T-helper 1 cell treated with Interleukin-12 subunit alpha and Interleukin-12 subunit beta and Interleukin-4 antibody, amounts not matched to agents 30 ng/mL and 1 ng/mL, for 36 hours (primary cell): ENCODE measurements at regions not wholly inside any gene's neighbourhood (a gene's known extent, or its start where the extent isn't known, plus 50 kb on each side); places are given as distances from the start of the nearest gene placed in this dataset.

Experiments
- intact Hi-C: fragments of 100-400 bp; cut with micrococcal nuclease; formaldehyde crosslinking; loops from one replicate; pipeline ENCODE4 v1.15.1; 2024

DNA sequence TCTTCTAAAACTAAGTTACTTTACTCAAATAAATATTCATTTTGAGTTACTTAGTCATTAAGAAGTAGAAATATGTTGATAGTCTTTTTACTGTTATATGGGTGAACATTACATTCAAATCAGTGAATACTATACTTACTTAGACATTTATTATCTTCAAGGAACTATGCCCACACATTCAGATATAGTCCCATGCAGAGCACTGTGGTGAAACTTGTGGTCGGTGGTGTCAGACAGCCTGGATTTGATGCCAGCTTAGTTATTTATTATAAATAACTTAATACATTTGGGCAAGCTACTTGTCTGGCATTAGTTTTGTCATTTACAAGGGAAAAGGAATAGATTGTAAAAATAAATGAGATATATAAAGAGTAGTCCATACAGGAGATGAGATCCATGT, 149.5 kb downstream of the RAP2B start:
- intact Hi-C loops, result no loop called here

DNA sequence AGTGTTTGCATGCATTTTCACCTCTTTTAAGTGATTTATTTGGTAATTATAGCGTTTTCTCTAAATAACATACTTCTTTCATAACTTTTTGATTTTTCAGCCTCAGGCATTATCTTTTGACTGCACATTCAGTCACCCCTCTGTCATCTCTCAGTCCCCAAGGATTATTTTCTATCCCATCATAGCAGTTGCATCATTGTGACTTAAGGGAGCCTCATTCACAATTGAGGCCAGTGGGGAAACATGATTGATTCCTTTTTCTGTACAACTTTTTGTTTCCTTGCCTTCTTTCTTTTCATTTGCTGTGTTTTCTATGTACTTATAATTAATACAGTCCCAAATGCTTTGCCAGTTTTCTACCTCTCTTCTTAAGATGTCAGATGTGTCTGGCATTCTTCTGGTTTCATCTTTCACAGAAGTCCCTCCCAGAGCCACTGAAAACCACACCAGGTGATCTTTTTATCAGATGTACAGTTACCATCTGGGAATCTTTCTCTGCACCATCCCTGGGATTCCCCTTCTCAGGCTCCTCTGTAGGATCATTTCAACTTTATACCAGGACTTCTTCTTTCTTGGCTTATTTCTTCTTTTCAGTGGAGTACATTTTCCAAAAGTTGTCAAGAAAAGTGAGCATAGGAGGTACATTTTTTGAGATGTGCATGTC, 151.4 kb downstream of the RAP2B start:
- intact Hi-C loops, result no loop called here

DNA sequence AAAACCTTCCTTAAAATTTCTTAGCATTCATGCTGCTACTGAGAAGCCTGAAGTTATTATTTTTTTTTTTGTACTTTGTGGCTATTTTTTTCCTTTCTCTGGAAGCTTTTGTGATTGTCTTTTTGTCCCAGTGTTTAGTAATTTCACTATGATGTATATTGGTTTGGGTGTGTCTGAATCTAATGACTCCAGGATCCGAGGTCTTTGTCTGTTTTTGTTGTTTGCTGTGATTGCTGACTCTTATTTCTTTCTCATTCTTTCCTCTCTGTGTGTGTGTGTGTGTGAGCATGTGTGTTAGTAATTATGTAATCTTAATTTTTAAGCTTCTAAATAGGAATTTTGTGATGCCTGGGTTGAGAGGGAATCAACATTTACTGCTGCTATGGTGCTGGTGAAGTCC, 152.0 kb downstream of the RAP2B start:
- intact Hi-C loops, result no loop called here

DNA sequence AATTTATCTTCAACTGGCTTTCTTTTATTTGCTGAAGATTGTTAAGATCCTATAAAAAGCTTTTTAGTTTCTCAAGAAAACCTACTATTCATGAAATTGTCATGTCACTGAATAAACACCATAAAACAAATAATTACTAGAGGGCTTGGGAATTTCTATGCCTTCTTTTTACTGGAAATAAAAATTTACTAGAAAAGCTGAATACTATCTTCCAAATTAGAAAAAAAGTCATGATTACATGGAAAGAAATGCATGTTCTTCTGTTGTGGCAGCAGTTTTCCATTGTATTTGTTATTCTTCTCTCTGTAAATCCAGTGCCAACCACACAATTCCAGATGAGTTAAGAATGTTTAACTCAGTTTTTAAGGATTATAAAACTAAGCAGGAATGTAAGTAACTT, 153.8 kb downstream of the RAP2B start:
- intact Hi-C loops, result no loop called here

DNA sequence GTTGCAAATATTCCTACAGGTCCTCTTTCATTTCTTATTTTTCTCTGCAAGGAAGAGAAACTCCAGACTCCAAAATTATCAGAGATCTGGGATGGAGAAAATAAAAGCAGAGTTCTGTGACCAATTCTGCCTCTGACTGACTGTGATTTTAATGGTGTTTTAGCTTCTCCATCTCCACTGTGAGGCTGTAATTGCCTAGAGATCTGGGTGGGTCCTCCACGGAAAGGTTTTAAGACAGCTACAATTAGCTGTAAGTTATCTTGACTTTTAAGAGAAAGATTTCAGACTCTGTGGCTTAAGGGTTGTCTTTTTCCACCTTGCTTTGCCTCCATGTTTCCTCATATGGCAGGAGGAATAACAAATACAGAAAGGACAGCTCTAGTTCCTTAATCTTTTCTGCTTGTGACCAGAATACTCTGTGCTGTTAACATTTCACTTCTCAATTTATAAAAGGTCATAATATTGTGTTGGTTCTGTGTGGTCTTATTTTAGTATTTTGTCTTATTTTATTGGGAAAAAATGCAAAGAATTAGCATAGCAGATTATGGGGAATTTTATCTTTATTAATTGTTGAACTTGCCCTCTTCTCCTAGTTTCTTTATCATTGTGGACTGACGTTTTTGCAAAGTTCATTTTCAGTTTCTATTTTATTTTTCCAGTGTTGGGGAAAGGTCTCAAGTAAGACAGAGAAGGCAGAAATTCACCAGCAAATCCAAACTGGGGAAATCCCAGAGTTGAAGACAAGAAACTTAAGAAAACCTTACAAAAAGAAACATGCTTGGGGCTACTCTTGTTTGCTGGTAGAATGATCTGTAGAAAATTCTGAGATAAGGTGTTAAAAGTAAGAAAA, 157.9 kb downstream of the RAP2B start:
- intact Hi-C loops, result no loop called here

DNA sequence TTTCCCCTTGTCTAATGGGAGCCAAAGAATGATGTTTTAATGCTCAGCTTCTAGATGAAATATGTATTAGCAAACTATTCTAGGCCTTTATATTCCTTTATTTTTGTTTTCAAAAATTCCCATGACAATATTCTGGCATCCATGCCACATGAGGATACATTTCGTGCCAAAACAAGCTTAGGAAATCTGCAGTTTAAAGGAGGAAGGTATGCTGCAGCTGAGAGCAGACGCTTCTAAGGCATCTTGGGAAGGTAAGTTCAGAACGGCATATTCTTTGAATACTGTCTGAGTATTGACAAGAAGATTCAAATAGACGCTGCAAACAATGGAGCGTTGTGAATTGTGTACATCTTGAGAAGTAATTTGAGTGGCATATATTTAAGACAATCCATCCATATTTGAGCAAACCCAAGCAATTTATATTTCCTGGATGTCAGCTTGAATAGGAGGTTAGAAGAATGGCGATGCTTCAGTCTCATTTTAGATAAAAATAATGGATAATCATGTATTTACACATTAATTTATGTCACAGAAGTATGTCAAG, 158.6 kb downstream of the RAP2B start:
- intact Hi-C loops, result no loop called here

DNA sequence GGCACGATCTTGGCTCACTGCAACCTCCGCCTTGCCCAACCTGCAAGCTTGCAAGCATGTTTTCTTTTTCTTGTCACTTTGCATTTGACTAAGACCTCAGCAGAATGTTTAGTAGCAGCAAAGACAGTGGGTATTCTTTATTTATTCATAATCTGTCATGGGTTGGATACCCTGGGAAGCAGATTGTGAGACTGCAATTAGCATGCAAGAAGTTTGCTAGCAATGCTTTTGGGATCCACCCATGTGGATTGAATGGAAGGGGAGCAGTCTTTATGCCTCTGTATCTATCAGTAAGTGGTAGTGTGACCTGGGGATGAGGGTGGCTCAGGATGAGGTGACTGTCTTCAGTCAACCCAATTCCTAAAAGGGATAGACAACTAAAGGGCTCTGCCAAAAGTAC, 166.7 kb downstream of the RAP2B start:
- intact Hi-C loops, result no loop called here

DNA sequence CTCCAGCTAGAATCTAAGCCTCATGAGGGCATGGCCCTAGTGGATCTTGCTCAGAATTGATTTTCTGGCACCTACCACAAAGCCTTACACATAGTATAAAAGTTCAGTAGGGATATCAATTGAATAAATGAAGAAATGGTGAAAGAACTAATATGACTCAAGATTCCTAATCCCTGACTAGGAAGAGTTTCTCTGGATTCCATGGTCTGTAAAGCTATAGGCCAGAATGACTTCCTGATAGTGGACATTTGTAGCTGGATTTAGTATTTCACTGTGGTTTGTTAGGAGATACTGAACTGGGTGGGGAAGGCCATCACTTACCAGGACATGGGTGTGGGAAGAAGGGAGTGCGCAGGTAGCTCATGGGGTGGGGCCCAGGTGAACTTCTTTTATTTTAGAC, 168.9 kb downstream of the RAP2B start:
- intact Hi-C loops, result no loop called here

DNA sequence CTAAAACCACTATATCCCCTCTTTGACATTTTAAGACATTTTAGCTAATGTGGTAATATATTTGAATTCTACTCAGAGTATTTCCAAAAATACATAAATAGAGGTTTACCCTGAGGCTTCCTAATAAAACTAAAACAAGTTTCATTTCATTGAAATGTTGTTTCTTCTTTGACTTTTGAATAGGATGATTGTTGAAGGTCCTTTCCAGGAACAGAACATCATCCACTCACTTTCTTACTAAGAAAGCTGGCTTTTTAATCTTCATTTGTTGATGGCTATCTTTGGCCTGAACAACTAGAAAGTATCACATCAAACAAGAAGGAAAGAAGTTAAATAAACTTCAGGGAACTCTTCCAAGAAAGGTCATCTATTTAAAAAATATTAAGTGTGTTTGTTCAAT, 169.7 kb downstream of the RAP2B start:
- intact Hi-C loops, result no loop called here

DNA sequence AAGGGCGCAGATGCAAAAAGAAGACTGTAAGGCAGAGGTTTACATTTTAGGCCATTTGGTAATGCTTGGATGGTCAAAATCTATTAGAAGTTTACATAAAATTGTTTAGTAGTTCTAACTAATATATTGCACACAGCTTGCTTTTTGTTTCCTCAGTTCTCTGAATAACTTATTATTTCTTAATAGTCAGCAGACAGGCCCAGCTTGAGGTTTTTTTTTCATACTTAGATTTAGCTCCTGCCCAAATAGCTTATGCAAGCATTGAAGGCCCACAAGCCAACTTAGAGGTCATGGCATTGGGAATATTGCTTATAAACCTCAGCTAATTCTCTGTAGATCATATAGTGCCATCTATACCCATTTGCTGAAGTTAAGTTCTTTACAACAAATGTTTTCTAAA, 172.5 kb downstream of the RAP2B start:
- intact Hi-C loops, result no loop called here

DNA sequence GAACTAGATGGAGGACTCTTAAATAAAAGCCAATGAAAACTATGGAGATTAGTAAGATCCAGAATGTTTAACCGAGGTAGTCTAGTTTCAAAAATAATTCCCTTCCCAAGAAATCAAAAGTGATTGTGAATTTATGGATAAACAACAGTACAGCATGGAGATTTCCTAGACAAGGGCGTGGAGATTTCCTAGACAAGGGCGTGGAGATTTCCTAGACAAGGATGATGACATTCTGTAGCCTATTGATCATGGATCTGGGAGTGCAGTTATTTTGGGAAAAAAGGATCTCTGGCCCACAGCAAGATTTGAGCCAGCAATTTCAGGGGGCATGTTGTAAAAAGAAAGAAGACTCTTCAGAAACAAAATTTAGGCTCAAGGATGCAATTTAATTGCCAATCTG, 175.3 kb downstream of the RAP2B start:
- intact Hi-C loops, result no loop called here

DNA sequence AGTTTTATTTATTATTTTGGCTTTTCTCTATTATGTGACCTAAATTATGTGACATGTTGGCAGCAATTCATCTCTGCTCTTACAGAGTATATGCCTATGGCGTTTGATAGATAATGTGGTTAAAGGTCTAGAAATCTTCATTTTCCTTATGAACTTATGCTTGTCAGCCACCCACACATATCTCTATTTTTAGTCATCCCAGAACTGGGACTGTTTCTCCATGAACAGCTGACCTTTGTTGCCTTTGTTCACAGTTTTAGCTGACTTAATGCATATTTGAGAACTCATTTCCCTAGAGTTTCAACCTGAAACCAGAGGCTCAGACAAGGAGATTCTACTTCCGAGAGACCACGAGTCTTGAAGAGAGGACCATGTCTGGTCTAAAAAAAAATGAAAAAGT, 176.5 kb downstream of the RAP2B start:
- intact Hi-C loops, result no loop called here

DNA sequence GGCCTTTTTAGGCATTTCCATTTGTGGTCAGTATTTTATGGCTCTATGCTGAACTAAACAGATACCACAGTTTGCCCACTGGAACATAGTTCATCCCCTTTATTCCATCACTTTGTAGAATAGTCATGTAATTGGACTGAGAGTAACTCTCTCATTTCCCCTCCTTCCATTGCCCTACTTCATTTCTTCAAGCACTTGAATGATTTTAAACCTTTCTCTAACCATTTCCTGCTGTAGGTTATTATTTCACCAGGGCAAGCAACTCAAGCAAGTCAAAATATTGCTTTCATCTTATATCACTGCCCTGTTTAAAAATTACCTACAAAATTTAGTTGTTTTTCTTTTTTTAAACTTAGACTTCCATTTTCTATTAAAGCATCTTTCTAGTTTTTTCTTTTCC, 177.0 kb downstream of the RAP2B start:
- intact Hi-C loops, result no loop called here

DNA sequence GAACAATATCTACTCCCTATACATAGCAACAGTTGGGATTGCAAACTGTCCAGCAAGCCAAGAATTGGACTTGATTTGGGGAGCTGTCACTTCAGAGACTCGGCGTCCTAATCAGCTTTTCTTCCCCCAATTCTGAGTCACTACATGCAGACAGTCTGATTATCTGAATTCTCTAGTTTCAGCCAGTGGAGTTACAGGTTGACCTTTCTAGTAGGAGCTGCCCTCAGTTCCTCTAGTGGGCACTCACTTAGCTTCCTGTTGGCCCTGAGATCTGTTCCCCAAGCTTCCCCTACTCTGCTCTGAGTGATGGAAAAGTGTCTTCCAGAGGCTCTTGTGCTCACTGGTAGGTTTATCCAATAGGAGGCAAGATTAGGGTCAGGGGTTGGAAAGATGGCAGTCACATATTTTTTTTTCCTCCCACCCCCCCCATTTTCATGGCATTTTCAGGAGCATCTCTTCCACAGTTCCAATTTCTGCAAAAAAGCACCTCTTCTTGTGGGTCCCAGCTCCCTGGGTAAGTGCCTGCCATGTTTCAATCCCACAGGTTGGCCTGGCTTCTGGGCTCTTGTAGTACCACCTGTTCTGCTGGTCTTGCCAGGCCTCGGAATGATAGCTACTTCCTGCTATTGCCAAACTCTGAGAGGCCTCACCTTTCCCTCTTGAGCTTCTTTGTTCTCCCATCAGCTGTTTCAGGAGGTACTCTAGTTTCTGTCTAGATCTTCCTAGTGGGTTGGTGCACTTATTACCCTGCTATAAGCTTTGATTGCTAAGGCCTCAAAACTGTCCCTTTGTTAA, 182.2 kb downstream of the RAP2B start:
- intact Hi-C loops, result no loop called here

DNA sequence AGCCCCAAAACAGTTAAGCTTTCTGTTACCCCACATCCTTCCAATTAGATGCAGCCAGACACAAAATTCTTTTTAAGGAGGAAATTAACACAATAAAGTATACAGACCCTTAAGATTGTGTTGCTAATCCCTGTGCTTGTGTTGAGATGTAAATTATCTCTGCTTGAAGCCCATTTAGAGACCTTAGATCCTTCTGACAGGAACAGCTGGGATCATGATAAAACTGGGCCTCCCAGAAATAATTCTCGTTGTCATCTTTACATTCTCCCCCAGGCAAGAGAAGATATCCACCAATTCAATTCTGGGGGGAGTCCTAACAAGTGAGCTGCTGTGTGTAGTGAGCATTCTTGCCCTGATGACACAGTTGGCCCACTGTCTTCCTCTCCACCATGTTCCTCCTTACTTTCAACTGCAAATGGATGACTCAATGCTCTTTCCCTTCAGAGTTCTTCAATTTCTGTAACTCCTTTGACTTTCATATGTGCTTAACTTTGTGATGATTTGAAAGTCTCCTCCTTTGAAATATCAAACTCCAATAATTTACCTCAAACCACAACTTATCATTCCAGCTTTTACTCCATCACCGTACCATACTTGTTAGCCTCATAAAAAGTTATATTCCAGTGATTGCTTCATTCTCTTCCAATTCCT, 186.6 kb downstream of the RAP2B start:
- intact Hi-C loops, result no loop called here

DNA sequence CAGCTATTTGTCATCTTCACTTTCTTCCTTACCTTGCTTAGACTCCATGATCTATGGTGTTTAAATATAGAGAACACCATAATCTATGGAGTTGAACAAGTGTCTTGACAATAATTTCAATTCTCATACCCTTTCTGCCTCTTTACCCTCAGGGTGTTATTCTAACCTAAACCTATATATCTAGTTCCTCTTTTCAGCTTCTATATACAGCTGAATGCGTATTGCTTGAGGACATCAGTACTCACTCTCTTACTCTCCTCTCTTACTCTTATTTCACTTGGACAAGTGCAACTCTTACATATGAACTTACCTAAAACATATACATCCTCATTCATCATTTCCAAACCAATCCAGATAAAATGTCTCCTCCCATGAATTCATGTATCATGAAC, 187.1 kb downstream of the RAP2B start:
- intact Hi-C loops, result no loop called here

DNA sequence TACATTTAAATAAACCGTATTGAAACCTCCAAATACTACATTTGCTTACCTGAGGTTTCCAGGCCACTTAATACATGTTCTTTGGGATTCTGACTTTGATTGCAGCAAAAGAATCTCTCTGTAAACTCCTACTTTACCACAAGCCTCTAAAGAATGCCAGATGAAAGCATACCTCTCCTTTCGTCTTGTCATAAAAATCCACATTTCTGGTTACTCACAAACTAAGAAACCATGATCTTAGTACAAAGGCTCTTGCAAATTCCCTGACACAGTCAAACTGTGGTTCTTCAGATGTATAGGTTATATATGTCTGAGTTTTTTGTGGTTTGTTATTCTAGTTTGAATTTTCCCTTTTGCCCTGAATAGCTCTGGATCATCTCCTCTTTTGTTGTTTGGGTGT, 188.4 kb downstream of the RAP2B start:
- intact Hi-C loops, result no loop called here

DNA sequence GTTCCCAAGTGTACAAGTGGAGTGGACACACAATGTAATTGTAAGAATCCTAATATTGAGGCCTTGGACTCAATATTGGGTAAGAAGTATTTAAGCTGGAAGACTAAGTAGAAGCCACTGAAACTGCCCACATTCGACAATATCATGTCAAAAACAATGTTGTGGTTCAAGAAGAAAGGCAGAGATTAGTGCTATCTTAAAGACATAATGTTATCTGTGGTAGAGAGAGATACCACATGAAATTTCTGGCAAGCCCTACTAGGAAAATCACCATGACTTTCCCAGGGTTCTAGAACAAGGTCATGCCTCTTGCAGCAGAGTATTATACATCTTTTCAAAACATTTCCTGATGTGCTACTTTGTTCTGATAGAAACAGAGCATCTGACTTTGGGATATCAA, 192.6 kb downstream of the RAP2B start:
- intact Hi-C loops, result no loop called here

DNA sequence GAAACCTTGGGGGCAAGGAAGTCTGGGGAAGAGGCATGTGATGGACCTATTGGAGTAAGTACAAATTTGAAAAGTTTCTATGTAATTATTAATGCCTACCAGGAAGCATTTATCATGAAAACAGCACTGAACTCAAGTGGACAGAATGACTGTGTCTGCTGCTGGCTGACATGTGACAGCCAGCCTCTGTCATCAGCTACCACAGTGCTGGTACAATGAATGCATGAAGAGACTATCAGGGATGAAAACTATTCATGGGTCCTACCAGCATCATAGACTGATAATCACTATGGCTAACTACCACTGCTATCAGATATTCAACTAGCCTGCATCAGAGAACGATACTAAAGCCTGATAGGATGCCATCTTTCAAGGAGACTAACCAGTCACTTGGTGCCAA, 193.5 kb downstream of the RAP2B start:
- intact Hi-C loops, result no loop called here

DNA sequence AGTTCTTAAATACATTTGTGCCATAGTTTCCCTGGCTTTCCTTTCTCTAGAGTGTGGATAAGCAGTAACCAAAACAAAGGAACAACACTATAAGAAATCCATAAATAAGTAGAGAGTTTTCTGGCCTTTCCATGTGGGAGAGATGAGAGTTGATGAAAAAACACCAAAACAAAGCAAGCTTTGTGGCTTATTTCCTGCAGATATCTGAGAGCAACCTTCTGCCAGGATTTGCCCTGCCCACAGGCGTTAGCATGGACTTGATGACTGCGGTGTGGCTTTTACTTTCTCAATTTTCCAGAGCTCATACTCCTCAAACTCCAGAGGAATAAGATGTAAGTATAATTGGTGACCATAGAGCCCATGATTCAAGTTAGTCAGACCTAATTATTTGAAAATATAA, 194.9 kb downstream of the RAP2B start:
- intact Hi-C loops, result no loop called here

DNA sequence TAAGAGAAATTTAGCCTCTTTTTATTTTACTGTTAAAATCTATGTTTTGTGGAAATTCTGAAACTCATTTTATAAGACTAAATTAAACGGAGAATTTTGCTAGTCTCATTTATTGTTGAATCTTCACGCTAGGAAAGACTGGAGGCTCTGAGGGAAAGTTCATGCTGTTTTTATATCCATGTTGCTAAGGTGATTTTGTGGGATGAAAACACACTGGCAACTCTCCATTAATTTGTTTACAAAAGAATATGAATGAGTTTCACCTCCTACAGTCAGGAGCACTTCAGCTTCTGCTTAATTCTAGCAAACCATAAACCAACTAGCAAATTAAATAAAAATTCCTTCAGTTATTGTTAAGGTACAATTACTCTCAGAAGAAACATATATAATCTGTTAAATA, 195.4 kb downstream of the RAP2B start:
- intact Hi-C loops, result no loop called here
